ENCODE measurements at regions not wholly inside any gene's neighbourhood (a gene's known extent, or its start where the extent isn't known, plus 50 kb on each side); places are given as distances from the start of the nearest gene placed in this dataset.

GRCh38 chr4:4761128-4761982, 98.1 kb upstream of the MSX1 start:
- no peak for TF ChIP-seq YY1 (IDR thresholded peaks at IDR 0.05; ENCODE audit: insufficient read depth, insufficient read length)
- TF ChIP-seq ZNF274 (IDR thresholded peaks at IDR 0.05; ENCODE audit: low read depth, low read length), result no peak
- no peak for TF ChIP-seq SUZ12 (IDR thresholded peaks at IDR 0.05; ENCODE audit: extremely low read depth, insufficient read depth, insufficient read length)
